ENCODE measurements at regions not wholly inside any gene's neighbourhood (a gene's known extent, or its start where the extent isn't known, plus 50 kb on each side); places are given as distances from the start of the nearest gene placed in this dataset.

- DNase-seq (ENCODE audit: low read depth in 3 of 3), result no peak
Observed at GRCh38 chr18:24734058-24734457, 273.6 kb downstream of the HRH4 start.

- DNase-seq (ENCODE audit: low read depth in 3 of 3), result no peak
Observed at GRCh38 chr18:24735624-24736231, 275.3 kb downstream of the HRH4 start.

- no peak for DNase-seq (ENCODE audit: low read depth in 3 of 3)
Observed at GRCh38 chr18:24736662-24737330, 276.4 kb downstream of the HRH4 start.

GRCh38 chr18:24740829-24741228, 280.4 kb downstream of the HRH4 start:
- DNase-seq (ENCODE audit: low read depth in 3 of 3), result no peak

GRCh38 chr18:24741321-24741720, 280.9 kb downstream of the HRH4 start:
- DNase-seq (ENCODE audit: low read depth in 3 of 3), result no peak

- no peak for DNase-seq (ENCODE audit: low read depth in 3 of 3)
Observed at GRCh38 chr18:24741965-24742724, 281.7 kb downstream of the HRH4 start.

- DNase-seq (ENCODE audit: low read depth in 3 of 3), result no peak
Observed at GRCh38 chr18:24754583-24755253, 294.3 kb downstream of the HRH4 start.

- no peak for DNase-seq (ENCODE audit: low read depth in 3 of 3)
Observed at GRCh38 chr18:24756385-24756784, 295.9 kb downstream of the HRH4 start.

- DNase-seq (ENCODE audit: low read depth in 3 of 3), result no peak
Observed at GRCh38 chr18:24757134-24757533, 296.7 kb downstream of the HRH4 start.

- no peak for DNase-seq (ENCODE audit: low read depth in 3 of 3)
Observed at GRCh38 chr18:24761765-24762164, 301.3 kb downstream of the HRH4 start.

GRCh38 chr18:24762511-24762910, 302.1 kb downstream of the HRH4 start:
- DNase-seq (ENCODE audit: low read depth in 3 of 3), result no peak

- DNase-seq (ENCODE audit: low read depth in 3 of 3), result no peak
Observed at GRCh38 chr18:24763765-24764513, 303.5 kb downstream of the HRH4 start.

GRCh38 chr18:24764766-24765165, 304.3 kb downstream of the HRH4 start:
- DNase-seq (ENCODE audit: low read depth in 3 of 3), result no peak

- DNase-seq (ENCODE audit: low read depth in 3 of 3), result no peak
Observed at GRCh38 chr18:24766376-24766775, 305.9 kb downstream of the HRH4 start.

- DNase-seq (ENCODE audit: low read depth in 3 of 3), result no peak
Observed at GRCh38 chr18:24770311-24771024, 310.0 kb downstream of the HRH4 start.

GRCh38 chr18:24771300-24771699, 310.9 kb downstream of the HRH4 start:
- no peak for DNase-seq (ENCODE audit: low read depth in 3 of 3)

- no peak for DNase-seq (ENCODE audit: low read depth in 3 of 3)
Observed at GRCh38 chr18:24773101-24773500, 312.7 kb downstream of the HRH4 start.

- no peak for DNase-seq (ENCODE audit: low read depth in 3 of 3)
Observed at GRCh38 chr18:24776019-24776418, 315.6 kb downstream of the HRH4 start.

GRCh38 chr18:24778810-24779418, 318.5 kb downstream of the HRH4 start:
- no peak for DNase-seq (ENCODE audit: low read depth in 3 of 3)

GRCh38 chr18:24782566-24782965, 322.1 kb downstream of the HRH4 start:
- no peak for DNase-seq (ENCODE audit: low read depth in 3 of 3)

GRCh38 chr18:24785019-24785418, 324.6 kb downstream of the HRH4 start:
- DNase-seq (ENCODE audit: low read depth in 3 of 3), result no peak

Data from stimulated activated CD4-positive, alpha-beta T cell treated with anti-CD3 and anti-CD28 coated beads, TNF-alpha, amount 100 ng/mL, for 48 hours (primary cell).